Ovary (tissue), 3 donors: ENCODE measurements at regions not wholly inside any gene's neighbourhood (a gene's known extent, or its start where the extent isn't known, plus 50 kb on each side); places are given as distances from the start of the nearest gene placed in this dataset.

ENCODE experiments used
- EP300 ChIP-seq: sonication (generic); formaldehyde crosslinking; IDR thresholded peaks from one replicate; pipeline ENCODE4 v1.6.1; 2017; ENCODE audit warnings: antibody characterized with exemption
- POLR2A ChIP-seq: fragments of 450-650 bp; IDR thresholded peaks from one replicate; pipeline ENCODE4 v1.6.1; 2017; ENCODE audit warnings: antibody characterized with exemption, mild to moderate bottlenecking, moderate library complexity
- TF ChIP-seq, protein P1 (sequence below), 3 donors: fragments of 450-650 bp in 2 of 3; fragments of 200-600 bp in 1 of 3; IDR thresholded peaks; one replicate each; pipeline versions ENCODE4 v1.5.1 to v1.8.0; 2016 to 2022; ENCODE audit warnings: antibody characterized with exemption in 3 of 3, mild to moderate bottlenecking in 1 of 3
- donor health status: DM: no; HTN: no; CAD: no.

DNA sequence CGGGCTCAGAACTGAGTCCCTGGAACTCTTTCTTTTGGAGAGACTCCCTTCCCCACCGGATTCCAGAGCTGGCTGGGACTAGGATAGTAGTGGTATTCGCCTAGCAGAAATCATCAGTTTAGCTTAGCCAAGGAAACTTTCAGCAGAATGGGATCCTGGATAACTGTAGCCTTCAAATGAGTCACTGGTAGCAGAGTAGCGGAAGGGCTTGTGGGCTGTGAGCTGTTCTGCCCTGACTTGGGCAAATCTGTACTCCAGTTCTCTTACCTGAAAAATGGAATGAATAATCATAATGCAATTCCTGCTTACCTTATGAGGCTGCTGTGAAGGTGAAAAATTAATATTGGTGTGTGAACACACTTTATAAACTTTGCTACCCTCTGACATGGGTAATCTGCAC, 244.3 kb upstream of the CHD6 start:
- TF ChIP-seq, protein P1, sequence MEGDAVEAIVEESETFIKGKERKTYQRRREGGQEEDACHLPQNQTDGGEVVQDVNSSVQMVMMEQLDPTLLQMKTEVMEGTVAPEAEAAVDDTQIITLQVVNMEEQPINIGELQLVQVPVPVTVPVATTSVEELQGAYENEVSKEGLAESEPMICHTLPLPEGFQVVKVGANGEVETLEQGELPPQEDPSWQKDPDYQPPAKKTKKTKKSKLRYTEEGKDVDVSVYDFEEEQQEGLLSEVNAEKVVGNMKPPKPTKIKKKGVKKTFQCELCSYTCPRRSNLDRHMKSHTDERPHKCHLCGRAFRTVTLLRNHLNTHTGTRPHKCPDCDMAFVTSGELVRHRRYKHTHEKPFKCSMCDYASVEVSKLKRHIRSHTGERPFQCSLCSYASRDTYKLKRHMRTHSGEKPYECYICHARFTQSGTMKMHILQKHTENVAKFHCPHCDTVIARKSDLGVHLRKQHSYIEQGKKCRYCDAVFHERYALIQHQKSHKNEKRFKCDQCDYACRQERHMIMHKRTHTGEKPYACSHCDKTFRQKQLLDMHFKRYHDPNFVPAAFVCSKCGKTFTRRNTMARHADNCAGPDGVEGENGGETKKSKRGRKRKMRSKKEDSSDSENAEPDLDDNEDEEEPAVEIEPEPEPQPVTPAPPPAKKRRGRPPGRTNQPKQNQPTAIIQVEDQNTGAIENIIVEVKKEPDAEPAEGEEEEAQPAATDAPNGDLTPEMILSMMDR (IDR thresholded peaks at IDR 0.05) = no peak
- no peak for TF ChIP-seq POLR2A
- TF ChIP-seq EP300 = no peak
